ENCODE measurements at regions not wholly inside any gene's neighbourhood (a gene's known extent, or its start where the extent isn't known, plus 50 kb on each side); places are given as distances from the start of the nearest gene placed in this dataset.
"Not testable (repeated sequence)": the region's sequence is repeated elsewhere in the genome, so short reads cannot be mapped to it uniquely, and the experiment has no call there.

DNA sequence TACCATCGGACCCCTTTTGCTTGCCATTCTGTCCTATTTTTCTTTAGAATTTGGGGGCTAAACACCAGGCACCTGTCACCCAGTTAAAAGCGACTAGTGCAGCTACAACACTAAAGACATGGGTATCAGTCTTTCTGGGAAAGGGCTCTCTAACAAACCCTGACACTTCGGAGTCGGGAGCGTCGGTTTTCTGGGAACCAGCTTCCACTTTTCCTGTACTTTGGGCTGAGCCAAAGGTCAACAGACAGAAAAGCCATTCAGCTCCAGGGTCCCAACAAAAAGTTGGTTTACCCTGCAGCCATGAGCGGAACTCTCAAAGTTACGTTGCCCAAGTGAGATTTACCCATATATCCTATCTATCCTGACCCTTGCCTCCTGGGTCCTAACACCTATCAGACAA, 337.0 kb upstream of the SLITRK5 start:
- H3F3A ChIP-seq (ENCODE audit: insufficient read depth, low read length), result no peaks in the 10 kb centered on the region
- no peak overlapping the region for H3K9ac ChIP-seq (ENCODE audit: low read length)
- H4K20me1 ChIP-seq (ENCODE audit: insufficient read depth, low read length), result no peaks in the 10 kb centered on the region
- no peaks in the 10 kb centered on the region for H3K4me1 ChIP-seq (ENCODE audit: insufficient read depth, low read length, severe bottlenecking)
- no peaks in the 10 kb centered on the region for H3K9me3 ChIP-seq (ENCODE audit: low read length)
- no peaks in the 10 kb centered on the region for H3K27me3 ChIP-seq (ENCODE audit: insufficient read depth, low read length)
- no peaks in the 10 kb centered on the region for H3K79me2 ChIP-seq (ENCODE audit: insufficient read depth, low read length)
- H2AFZ ChIP-seq (ENCODE audit: low read length), result no peak overlapping the region
- H3K36me3 ChIP-seq (ENCODE audit: insufficient read depth, low read length), result no peaks in the 10 kb centered on the region
- no peak overlapping the region for H3K27ac ChIP-seq (ENCODE audit: low read depth, low read length, poor library complexity, severe bottlenecking)
- H3K9me2 ChIP-seq (ENCODE audit: low read depth, low read length), result no peaks in the 10 kb centered on the region
- H3K4me3 ChIP-seq (ENCODE audit: low read depth, low read length, poor library complexity, severe bottlenecking), result no peak overlapping the region
- no peak overlapping the region for H3K4me2 ChIP-seq (ENCODE audit: low read length)
- no peak for TF ChIP-seq EZH2 (IDR thresholded peaks at IDR 0.05; ENCODE audit: borderline replicate concordance, low read length)
- no peak for TF ChIP-seq CTCF (IDR thresholded peaks at IDR 0.05; ENCODE audit: low read length)

GRCh38 chr13:87336346-87336889, 334.8 kb upstream of the SLITRK5 start:
- H3K79me2 ChIP-seq (ENCODE audit: insufficient read depth, low read length); H3K36me3 ChIP-seq (ENCODE audit: insufficient read depth, low read length); H3F3A ChIP-seq (ENCODE audit: insufficient read depth, low read length); H3K9ac ChIP-seq (ENCODE audit: low read length); H3K27ac ChIP-seq (ENCODE audit: low read depth, low read length, poor library complexity, severe bottlenecking); H3K27me3 ChIP-seq (ENCODE audit: insufficient read depth, low read length); H3K4me1 ChIP-seq (ENCODE audit: insufficient read depth, low read length, severe bottlenecking); H2AFZ ChIP-seq (ENCODE audit: low read length); H4K20me1 ChIP-seq (ENCODE audit: insufficient read depth, low read length); H3K9me3 ChIP-seq (ENCODE audit: low read length); H3K4me2 ChIP-seq (ENCODE audit: low read length); H3K4me3 ChIP-seq (ENCODE audit: low read depth, low read length, poor library complexity, severe bottlenecking); H3K9me2 ChIP-seq (ENCODE audit: low read depth, low read length): not testable (repeated sequence)

DNA sequence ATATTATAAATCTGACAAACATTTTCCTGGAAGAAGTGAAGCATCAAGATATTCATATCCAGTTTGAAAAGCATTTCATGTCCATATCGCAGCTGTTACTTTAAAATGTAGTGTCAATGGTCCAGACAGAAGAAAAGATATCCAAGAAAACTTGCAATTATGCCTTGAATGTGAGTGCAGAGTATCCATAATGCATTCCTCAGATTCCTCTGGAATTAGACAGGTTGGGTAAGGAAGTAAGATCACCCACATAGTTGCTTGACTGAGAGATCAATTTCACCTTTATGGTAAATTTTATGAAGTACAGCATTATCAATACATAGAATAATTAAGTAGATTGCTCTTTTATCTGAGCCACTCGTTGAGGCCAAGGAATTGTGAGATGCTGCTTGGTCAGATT, 327.0 kb upstream of the SLITRK5 start:
- Histone ChIP-seq H3K27ac (ENCODE audit: low read depth, low read length, poor library complexity, severe bottlenecking) (no peak overlapping the region), H2AFZ (ENCODE audit: low read length) (no peak overlapping the region), H3K9ac (ENCODE audit: low read length) (no peak overlapping the region), H4K20me1 (ENCODE audit: insufficient read depth, low read length) (no peaks in the 10 kb centered on the region), H3K4me3 (ENCODE audit: low read depth, low read length, poor library complexity, severe bottlenecking) (no peak overlapping the region), H3F3A (ENCODE audit: insufficient read depth, low read length) (no peaks in the 10 kb centered on the region), H3K79me2 (ENCODE audit: insufficient read depth, low read length) (no peaks in the 10 kb centered on the region), H3K36me3 (ENCODE audit: insufficient read depth, low read length) (no peaks in the 10 kb centered on the region), H3K4me1 (ENCODE audit: insufficient read depth, low read length, severe bottlenecking) (no peaks in the 10 kb centered on the region), H3K4me2 (ENCODE audit: low read length) (no peak overlapping the region), H3K9me2 (ENCODE audit: low read depth, low read length) (no peaks in the 10 kb centered on the region), H3K27me3 (ENCODE audit: insufficient read depth, low read length) (no peaks in the 10 kb centered on the region), H3K9me3 (ENCODE audit: low read length) (no peaks in the 10 kb centered on the region)
- no peak for TF ChIP-seq EZH2 (IDR thresholded peaks at IDR 0.05; ENCODE audit: borderline replicate concordance, low read length)
- no peak for TF ChIP-seq CTCF (IDR thresholded peaks at IDR 0.05; ENCODE audit: low read length)

DNA sequence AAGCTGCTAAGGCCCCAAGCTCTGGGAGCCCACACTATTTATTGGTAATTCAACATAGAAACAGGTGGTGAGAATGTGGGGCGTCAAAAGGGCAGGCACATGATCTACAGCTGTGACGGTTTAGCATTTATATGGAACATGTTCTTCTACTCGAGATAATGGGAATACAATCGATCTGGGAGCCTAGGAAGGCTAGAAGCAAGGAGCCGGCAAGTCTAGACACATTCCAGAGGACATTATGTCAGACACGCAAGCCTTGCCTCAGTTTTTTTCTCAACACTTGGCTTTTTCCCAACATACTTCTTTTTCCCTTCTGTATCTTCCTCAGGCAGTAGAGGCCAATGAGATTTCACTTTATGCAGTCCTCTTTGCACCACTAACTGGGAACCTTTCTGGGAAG, 315.7 kb upstream of the SLITRK5 start:
- no peak overlapping the region for H3K9ac ChIP-seq (ENCODE audit: low read length)
- no peaks in the 10 kb centered on the region for H3K9me3 ChIP-seq (ENCODE audit: low read length)
- TF ChIP-seq EZH2 (IDR thresholded peaks at IDR 0.05; ENCODE audit: borderline replicate concordance, low read length) (no peak), CTCF (IDR thresholded peaks at IDR 0.05; ENCODE audit: low read length) (no peak)
- no peaks in the 10 kb centered on the region for H3K36me3 ChIP-seq (ENCODE audit: insufficient read depth, low read length)
- H3K4me1 ChIP-seq (ENCODE audit: insufficient read depth, low read length, severe bottlenecking), result no peaks in the 10 kb centered on the region
- H3K4me3 ChIP-seq (ENCODE audit: low read depth, low read length, poor library complexity, severe bottlenecking), result no peak overlapping the region
- no peak overlapping the region for H3K4me2 ChIP-seq (ENCODE audit: low read length)
- no peaks in the 10 kb centered on the region for H3K79me2 ChIP-seq (ENCODE audit: insufficient read depth, low read length)
- H3F3A ChIP-seq (ENCODE audit: insufficient read depth, low read length), result no peaks in the 10 kb centered on the region
- H4K20me1 ChIP-seq (ENCODE audit: insufficient read depth, low read length), result no peaks in the 10 kb centered on the region
- H3K9me2 ChIP-seq (ENCODE audit: low read depth, low read length), result no peaks in the 10 kb centered on the region
- no peak overlapping the region for H3K27ac ChIP-seq (ENCODE audit: low read depth, low read length, poor library complexity, severe bottlenecking)
- no peaks in the 10 kb centered on the region for H3K27me3 ChIP-seq (ENCODE audit: insufficient read depth, low read length)
- no peak overlapping the region for H2AFZ ChIP-seq (ENCODE audit: low read length)

All from OCI-LY1 (cell line).